A549 (cell line): ENCODE measurements at regions not wholly inside any gene's neighbourhood (a gene's known extent, or its start where the extent isn't known, plus 50 kb on each side); places are given as distances from the start of the nearest gene placed in this dataset.

Experiments
- CEBPB ChIP-seq, 2 experiments: fragments of >200 bp in 1 of 2; sonication (Bioruptor Twin) in 1 of 2; formaldehyde crosslinking in 1 of 2; IDR thresholded peaks; 2 replicates each; pipeline ENCODE4 v1.6.1; 2012 to 2016
- CTCF ChIP-seq: fragments of >200 bp; sonication (Bioruptor Twin); formaldehyde crosslinking; IDR thresholded peaks from 3 replicates; pipeline ENCODE4 v1.5.1; 2016
- EP300 ChIP-seq, 2 experiments: fragments of >200 bp; sonication (Bioruptor Twin); formaldehyde crosslinking; IDR thresholded peaks; 2 replicates in 1 of 2; 3 replicates in 1 of 2; pipeline ENCODE4 v1.6.1; 2016 to 2017
- JUN ChIP-seq, 2 experiments: fragments of >200 bp; sonication (Bioruptor Twin); formaldehyde crosslinking; IDR thresholded peaks; 2 replicates in 1 of 2; 3 replicates in 1 of 2; pipeline ENCODE4 v1.6.1; 2016 to 2017
- KDM1A ChIP-seq: fragments of 200-600 bp; sonication (generic); IDR thresholded peaks from 2 replicates; pipeline ENCODE4 v1.6.1; 2016; ENCODE audit warnings: low read depth, mild to moderate bottlenecking
- MYC ChIP-seq: IDR thresholded peaks from 2 replicates; pipeline ENCODE4 v1.6.1; 2012; ENCODE audit warnings: mild to moderate bottlenecking, inconsistent platforms, low read length, improper control_type of control experiment, borderline replicate concordance
- POLR2A ChIP-seq: IDR thresholded peaks from 2 replicates; pipeline ENCODE4 v1.6.1; 2012; ENCODE audit warnings: mild to moderate bottlenecking, low read length
- RARB ChIP-seq: fragments of 250-450 bp; sonication (Bioruptor Pico); IDR thresholded peaks from 2 replicates; pipeline ENCODE4 v1.8.0; 2021; ENCODE audit warnings: mild to moderate bottlenecking, moderate library complexity
- RFX5 ChIP-seq: fragments of 450-650 bp; IDR thresholded peaks from 2 replicates; pipeline ENCODE4 v1.7.1; 2014; ENCODE audit warnings: antibody characterized with exemption, mild to moderate bottlenecking, moderate library complexity
- TFCP2L1 ChIP-seq: fragments of 250-450 bp; sonication (Bioruptor Pico); IDR thresholded peaks from 2 replicates; pipeline ENCODE4 v1.5.0; 2021; ENCODE audit warnings: mild to moderate bottlenecking

- TF ChIP-seq CTCF, result no peak
- TF ChIP-seq RARB (CRISPR knock-in tag), result no peak
- no peak for TF ChIP-seq TFCP2L1 (CRISPR knock-in tag)
- TF ChIP-seq KDM1A, result no peak
- no peak for TF ChIP-seq CEBPB (IDR thresholded peaks at IDR 0.05)
- no peak for TF ChIP-seq POLR2A
- no peak for TF ChIP-seq MYC
- TF ChIP-seq RFX5, result no peak
- no peak for TF ChIP-seq EP300 (IDR thresholded peaks at IDR 0.05)
- no peak for TF ChIP-seq JUN (IDR thresholded peaks at IDR 0.05)
Observed at GRCh38 chr4:23171976-23172375, 479.2 kb downstream of the GBA3 start.
